Heart left ventricle (tissue), 13 donors: ENCODE measurements at regions not wholly inside any gene's neighbourhood (a gene's known extent, or its start where the extent isn't known, plus 50 kb on each side); places are given as distances from the start of the nearest gene placed in this dataset.

Source experiments
- POLR2A ChIP-seq, 2 donors: fragments of 450-650 bp; IDR thresholded peaks; one replicate each; pipeline ENCODE4 v1.6.1; 2017; ENCODE audit warnings: antibody characterized with exemption in 2 of 2, mild to moderate bottlenecking in 2 of 2, moderate library complexity in 2 of 2
- TF ChIP-seq, protein P1 (sequence below), 12 donors: fragments of 200-600 bp; sonication (generic) in 4 of 12; IDR thresholded peaks; one replicate each; pipeline versions ENCODE4 v1.5.0 to v1.8.0; 2018 to 2022; ENCODE audit warnings: antibody characterized with exemption in 12 of 12, mild to moderate bottlenecking in 5 of 12
- donor health status: ischemic (EF 13 %, LVEDD 7.1; RV severe dilation, severe dysfunction).
- donor health status: DM: no; HTN: yes; CAD: no.
- donor health status: DM: no; HTN: no; CAD: no.
- donor health status: ischemic (EF 25% LVEDD 6.9; RV normal size, moderate dysfunction).
- donor health status: ischemic (EF 25% LVEDD 5.7; RV mildly dilated, moderate dysfunction).
- donor health status: ischemic (EF 35%, LVEDD 5.7; RV mildly dilated, moderate dysfunction).
- donor health status: nonischemic (EF 11% LVEDD 7.7; RV severe dilation, severe dysfunction).
- donor health status: DM: yes; HTN: yes; CAD: no.
- donor health status: PGD.
- donor health status: ischemic (EF 29% LVEDD 5.4; RV normal size, mild dysfunction).
- donor health status: nonischemic (EF 23%, LVEDD 6.1; RV moderate dilation, normal function).

DNA sequence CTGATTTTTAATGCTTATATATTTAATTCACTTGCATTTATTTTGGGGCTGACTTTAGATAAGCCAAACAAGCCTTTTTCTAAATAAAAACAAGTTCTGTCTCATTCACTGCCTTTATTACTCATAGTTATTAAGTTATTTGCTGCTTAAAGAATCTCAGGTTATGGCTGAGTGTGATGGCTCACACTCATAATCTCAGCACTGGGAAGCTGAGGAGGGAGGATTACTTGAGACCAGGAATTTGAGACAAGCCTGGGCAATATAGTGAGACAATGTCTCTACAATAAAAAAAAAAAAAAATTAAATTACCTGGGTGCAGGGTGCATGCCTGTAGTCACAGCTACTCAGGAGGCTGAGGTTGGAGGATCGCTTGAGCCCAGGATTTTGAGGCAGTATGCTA, 85.0 kb upstream of the MAN2A1 start:
- TF ChIP-seq, protein P1, sequence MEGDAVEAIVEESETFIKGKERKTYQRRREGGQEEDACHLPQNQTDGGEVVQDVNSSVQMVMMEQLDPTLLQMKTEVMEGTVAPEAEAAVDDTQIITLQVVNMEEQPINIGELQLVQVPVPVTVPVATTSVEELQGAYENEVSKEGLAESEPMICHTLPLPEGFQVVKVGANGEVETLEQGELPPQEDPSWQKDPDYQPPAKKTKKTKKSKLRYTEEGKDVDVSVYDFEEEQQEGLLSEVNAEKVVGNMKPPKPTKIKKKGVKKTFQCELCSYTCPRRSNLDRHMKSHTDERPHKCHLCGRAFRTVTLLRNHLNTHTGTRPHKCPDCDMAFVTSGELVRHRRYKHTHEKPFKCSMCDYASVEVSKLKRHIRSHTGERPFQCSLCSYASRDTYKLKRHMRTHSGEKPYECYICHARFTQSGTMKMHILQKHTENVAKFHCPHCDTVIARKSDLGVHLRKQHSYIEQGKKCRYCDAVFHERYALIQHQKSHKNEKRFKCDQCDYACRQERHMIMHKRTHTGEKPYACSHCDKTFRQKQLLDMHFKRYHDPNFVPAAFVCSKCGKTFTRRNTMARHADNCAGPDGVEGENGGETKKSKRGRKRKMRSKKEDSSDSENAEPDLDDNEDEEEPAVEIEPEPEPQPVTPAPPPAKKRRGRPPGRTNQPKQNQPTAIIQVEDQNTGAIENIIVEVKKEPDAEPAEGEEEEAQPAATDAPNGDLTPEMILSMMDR (IDR thresholded peaks at IDR 0.05): no peak
- TF ChIP-seq POLR2A (IDR thresholded peaks at IDR 0.05): no peak
